HG02571 (cell line): ENCODE measurements at regions not wholly inside any gene's neighbourhood (a gene's known extent, or its start where the extent isn't known, plus 50 kb on each side); places are given as distances from the start of the nearest gene placed in this dataset.

Experiments used
- ATAC-seq: cut with Tn5 transposase; IDR thresholded peaks from one replicate; pipeline ENCODE4 v1.9.1; 2021; ENCODE audit warnings: mild to moderate bottlenecking, moderate library complexity; ENCODE audit not compliant: unreplicated experiment

GRCh38 chr2:122150524-122151280 is 395.3 kb downstream of the TSN start:
- ATAC-seq, result no peak

- ATAC-seq, result no peak
Measured at GRCh38 chr2:122152571-122152970, 397.1 kb downstream of the TSN start.

DNA sequence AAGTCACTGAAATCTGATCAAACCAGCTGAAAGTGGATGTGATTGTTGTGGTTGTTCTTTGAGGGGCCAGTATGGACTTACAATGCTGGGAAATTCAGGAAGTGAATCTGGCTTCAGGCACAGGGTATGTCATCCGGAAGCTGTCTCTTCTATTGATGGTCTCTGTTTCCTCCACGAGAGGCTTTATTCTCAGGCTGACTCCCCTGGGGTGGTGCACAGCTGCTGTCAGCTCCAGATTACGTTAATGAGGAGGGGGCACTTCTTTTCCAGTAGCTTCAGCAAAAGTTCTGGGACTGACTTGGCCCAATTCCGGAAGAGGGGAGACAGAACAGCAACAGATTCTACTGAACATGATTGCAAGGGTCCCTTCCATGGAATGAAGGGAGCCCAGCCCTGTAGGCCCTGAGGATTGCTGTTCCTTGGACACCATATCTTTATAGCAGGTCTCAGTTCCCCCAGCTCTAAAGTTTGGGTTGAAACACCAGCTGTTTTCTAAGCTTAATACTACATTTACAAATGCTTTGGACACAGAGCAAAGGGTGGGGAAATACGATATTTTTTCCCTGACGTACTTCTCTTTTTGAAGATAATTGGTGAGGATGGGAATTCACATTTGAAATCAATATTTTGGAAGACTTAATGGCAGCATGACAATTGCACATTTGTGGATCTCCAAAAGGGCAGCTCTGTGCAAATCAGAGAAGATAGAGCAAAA is 400.9 kb downstream of the TSN start:
- no peak for ATAC-seq

GRCh38 chr2:122157158-122157557 is 401.7 kb downstream of the TSN start:
- ATAC-seq, result no peak

- ATAC-seq, result no peak
Measured at GRCh38 chr2:122163617-122164016, 408.2 kb downstream of the TSN start.

DNA sequence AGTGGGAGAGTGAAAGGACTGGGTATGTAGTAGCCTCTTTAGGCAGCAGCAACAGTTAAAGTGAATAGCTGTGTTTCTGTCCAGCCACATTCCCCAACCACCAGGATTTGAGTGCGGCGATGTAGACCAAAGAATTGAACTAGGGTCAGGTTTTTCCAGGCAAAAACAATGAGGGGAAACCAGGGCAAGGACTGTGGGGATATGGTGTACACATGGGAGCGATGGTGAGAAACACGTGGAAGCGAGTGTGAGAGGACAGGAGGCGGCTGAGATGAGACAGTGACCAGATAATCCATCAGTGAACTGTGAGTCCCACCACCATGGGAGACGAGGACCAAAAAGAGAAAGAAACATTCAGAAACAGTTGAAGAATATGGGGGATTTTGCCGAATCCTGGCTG is 409.5 kb downstream of the TSN start:
- no peak for ATAC-seq

DNA sequence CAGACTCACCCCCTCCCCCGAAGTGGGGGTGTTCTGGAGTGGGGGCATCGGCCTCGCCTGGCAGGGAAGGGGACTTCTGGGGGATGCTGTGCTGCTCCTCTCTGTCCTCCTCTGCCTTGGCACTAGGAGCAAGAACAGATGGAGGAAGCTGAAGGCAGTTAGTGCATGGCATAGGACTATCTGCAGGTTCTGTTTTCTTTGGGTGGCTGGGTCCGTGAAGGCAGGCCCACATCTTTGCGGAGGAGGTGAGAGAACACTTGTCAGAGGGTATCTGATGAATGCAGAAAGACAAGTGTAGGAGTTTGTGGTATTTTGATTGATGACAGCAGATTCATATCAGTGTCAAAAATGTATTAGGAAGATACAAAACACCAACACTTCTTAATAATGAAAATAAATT is 411.4 kb downstream of the TSN start:
- no peak for ATAC-seq

- no peak for ATAC-seq
Measured at GRCh38 chr2:122167515-122167914, 412.1 kb downstream of the TSN start.

DNA sequence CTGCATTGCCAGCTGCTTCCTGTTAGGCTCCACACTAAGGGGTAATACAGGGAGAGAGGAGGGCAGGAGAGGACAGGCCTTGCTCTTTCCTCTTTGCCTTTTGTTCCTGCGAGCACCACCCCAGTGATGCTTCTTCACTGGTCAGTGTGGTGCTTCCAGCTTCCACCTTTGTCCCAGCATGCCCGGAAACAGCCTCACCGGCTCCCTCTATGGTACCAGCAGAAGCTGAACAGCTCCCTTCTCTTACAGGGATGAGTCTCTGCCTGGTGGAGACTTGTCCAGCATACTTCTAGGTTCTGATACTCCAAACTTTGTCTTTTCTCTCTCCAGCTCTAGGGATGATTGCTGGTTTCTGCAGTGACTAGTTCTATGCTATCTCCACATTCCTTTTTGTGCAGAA is 413.3 kb downstream of the TSN start:
- no peak for ATAC-seq

DNA sequence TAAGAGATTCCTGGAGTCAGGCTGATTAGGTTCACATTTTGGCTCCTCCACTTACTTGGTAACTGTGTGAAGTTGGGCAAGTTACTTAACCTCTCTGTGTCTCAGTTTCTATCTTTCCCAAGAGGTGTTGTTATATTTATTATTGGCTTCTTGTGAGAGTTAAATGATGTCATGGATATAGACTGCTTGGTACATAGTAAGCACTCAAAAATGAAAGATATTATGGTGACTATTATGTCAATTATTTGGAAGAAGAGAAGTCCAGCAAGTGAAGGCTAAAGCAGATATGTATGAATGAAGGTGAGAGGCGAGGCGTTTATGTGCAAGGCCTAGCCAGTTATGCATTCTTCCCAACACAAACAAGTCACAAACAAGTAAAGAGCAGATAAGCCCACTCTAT is 417.4 kb downstream of the TSN start:
- no peak for ATAC-seq

DNA sequence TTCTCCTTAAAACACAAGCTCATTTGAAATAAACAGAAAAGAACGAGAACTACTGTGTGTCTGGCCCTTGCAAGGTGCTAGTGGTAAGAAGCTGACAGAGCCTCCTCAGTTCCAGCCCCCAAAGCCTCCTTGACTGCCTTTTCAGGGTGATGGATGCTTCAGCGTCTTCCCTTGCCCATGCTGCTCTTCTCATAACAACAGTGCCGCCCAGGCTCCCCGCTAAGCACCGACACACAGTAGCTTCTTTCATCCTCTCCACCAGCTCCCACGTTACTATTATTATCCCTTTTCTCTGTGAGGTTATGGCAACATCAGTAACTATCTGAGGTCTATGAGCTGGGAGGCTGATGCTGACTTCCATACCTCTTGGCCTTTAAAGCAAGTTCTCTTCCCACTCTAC is 418.6 kb downstream of the TSN start:
- ATAC-seq, result no peak

DNA sequence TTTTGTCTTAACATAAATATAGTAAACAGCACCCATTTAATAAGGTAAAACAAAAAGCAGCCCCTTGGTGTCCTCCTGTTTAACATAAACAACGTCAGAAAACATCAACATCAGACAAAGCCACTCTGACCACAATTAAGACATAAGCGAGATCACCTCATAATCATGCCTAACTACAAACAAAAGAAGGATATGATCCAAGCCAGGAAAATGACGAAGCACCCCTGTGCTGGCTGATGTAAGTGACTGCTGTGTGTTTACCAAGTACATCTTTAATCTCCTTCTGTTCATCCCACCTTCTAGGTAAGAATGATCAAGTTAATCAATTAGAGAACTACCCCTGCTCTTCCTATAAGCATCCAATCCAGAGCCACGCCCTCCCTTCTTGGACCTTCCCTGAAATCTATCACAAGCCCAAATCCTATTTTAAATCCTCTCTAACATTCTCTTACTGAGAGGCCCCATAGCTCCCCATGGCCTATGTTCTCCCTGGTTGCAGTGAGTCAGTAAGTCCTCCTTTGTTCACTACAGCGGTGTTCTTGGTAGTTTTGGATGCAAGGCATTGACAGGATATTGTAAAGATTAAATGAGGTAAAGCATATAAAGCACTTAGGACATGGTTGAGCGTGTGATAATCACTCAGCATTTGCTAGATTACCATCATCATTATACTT is 424.2 kb downstream of the TSN start:
- ATAC-seq, result no peak

DNA sequence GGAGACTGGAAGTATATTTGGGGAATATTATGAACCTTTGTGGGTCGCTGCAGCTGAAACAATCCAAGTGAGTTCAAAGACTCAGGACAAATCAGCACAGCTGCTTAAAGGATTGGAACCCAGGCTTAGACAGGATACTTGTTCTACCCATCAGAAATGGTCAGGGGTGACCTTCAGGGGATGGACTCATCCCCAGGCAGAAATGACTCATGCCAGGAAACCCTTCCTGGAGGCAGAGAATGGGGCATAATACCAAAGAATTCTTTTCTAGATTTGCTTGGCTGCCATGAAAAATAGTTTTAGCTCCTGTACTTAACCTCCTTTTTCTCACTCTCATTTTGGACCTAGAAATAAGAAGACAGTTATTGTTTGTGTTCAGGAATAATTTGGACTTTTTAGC is 425.5 kb downstream of the TSN start:
- no peak for ATAC-seq

- ATAC-seq, result no peak
Measured at GRCh38 chr2:122182616-122183355, 427.3 kb downstream of the TSN start.

DNA sequence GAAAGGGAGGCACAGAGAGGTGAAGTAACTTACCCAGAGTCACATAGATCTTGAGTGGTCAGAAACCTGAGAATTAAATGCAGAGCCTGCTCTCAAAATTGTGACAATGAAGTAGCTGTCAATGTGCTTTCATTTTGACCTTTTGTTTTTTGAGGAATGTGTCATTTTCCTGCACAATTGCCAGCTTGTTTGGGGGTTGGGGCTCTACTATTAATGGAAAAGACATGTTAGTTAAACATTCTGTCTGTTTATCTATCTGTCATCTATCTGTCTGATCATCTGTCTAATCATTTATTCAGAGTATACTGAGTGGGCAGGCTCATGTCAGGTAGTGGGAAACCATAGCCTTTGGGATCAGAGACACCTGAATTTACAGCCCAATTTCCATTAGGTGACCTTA is 428.4 kb downstream of the TSN start:
- ATAC-seq, result no peak

DNA sequence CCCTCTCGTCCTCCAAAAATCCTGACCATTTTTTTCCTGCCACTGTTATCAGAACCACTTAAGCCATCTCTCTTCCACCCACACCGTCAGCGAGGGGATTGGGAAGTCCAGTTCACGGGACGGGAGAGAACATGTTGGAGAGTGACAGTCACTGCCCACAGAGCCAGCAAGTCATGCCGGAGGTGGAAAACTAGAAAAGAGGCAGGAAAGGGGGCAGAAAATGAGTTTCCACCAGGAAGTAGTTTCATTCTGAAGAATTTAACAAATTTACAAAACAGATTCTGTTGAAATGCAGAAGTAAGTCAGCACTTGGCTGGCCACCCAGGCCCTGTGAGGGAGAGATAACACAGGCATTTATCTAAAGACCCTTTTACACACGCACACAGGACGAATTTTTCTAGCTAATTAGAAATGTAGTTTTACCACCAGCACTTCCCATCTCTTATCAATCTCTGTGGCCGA is 431.3 kb downstream of the TSN start:
- no peak for ATAC-seq

DNA sequence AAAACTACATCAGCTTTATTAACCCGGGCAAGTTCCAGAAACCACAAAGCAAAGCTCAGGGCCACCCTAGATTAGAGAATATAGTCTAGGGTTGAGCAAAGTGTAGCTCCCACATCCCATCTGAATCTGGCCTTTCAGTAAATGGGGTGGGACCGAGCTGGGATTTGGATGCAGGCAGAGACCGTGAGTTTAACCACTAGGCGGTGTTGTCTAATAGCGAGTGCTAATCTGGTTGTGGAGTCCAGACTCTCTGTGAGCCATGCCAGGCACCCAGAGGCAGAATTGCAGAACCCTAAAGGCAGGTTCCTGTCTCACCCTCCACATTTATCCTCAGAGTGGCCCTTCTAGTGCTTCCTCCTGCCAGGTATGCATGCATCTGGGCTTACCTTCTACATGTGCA is 435.9 kb downstream of the TSN start:
- ATAC-seq, result no peak

- no peak for ATAC-seq
Measured at GRCh38 chr2:122193622-122194021, 438.2 kb downstream of the TSN start.

DNA sequence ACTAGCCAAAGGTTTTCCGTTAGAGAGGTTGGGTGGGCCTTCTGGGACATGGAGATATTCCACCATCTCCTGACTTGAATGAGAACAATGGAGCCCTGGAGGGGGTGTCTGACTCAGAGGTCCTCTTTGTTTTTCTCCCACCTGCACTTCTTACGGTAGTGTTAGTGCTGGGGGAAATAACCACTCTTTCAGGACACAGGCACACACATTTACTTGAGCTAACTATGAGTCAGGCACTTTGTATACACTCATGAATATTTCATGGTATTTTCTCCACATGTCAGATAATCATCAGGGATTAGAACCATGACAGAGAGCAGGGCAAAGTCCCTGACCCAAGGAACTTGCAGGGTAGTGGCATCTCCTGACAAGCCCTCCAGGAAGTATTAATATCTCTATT is 439.1 kb downstream of the TSN start:
- ATAC-seq, result no peak

- no peak for ATAC-seq
Measured at GRCh38 chr2:122203523-122203922, 448.1 kb downstream of the TSN start.

GRCh38 chr2:122205641-122206040 is 450.2 kb downstream of the TSN start:
- ATAC-seq, result no peak
